Liver (tissue), 8 donors: ENCODE measurements at regions not wholly inside any gene's neighbourhood (a gene's known extent, or its start where the extent isn't known, plus 50 kb on each side); places are given as distances from the start of the nearest gene placed in this dataset.

Experiments used
- DNase-seq: peaks from one replicate; pipeline ENCODE4 v3.0.0-alpha.2; 2017; ENCODE audit warnings: low spot score
- H3K27ac ChIP-seq, 2 donors: one replicate each; pipeline ENCODE4 v1.7.0; 2013; ENCODE audit warnings: inconsistent platforms in 2 of 2, low read length in 2 of 2, control low read depth in 1 of 2, low read depth in 1 of 2, mild to moderate bottlenecking in 1 of 2
- H3K27me3 ChIP-seq, 4 donors: one replicate each; pipeline versions ENCODE4 v1.6.1 to v1.7.0; 2013; ENCODE audit warnings: low read length in 3 of 4, inconsistent platforms in 1 of 4, mild to moderate bottlenecking in 1 of 4, moderate library complexity in 1 of 4; ENCODE audit not compliant: control insufficient read depth in 4 of 4, insufficient read depth in 4 of 4
- H3K36me3 ChIP-seq, 4 donors: one replicate each; pipeline versions ENCODE4 v1.6.1 to v1.7.0; 2013; ENCODE audit warnings: low read length in 3 of 4, mild to moderate bottlenecking in 3 of 4, low read depth in 1 of 4, moderate library complexity in 1 of 4; ENCODE audit not compliant: control insufficient read depth in 4 of 4, insufficient read depth in 3 of 4
- H3K4me1 ChIP-seq, 4 donors: one replicate each; pipeline versions ENCODE4 v1.6.1 to v1.7.0; 2013; ENCODE audit warnings: low read length in 3 of 4, mild to moderate bottlenecking in 3 of 4, moderate library complexity in 1 of 4; ENCODE audit not compliant: control insufficient read depth in 4 of 4, insufficient read depth in 4 of 4
- H3K4me3 ChIP-seq, 3 donors: one replicate each; pipeline versions ENCODE4 v1.6.1 to v1.7.0; 2013; ENCODE audit warnings: low read length in 3 of 3, control low read depth in 1 of 3, low read depth in 1 of 3, mild to moderate bottlenecking in 1 of 3
- H3K9ac ChIP-seq, 2 donors: one replicate each; pipeline ENCODE4 v1.7.0; 2013; ENCODE audit warnings: low read length in 2 of 2, mild to moderate bottlenecking in 2 of 2, moderate library complexity in 2 of 2, control low read depth in 1 of 2, low read depth in 1 of 2
- H3K9me3 ChIP-seq, 4 donors: one replicate each; pipeline versions ENCODE4 v1.6.1 to v1.7.0; 2013; ENCODE audit warnings: low read length in 3 of 4; ENCODE audit not compliant: control insufficient read depth in 4 of 4
- ATF3 ChIP-seq: IDR thresholded peaks from 2 replicates; pipeline ENCODE4 v1.6.1; 2016; ENCODE audit warnings: antibody characterized with exemption
- CTCF ChIP-seq: fragments of 150-350 bp; IDR thresholded peaks from 2 replicates; pipeline ENCODE4 v1.5.1; 2017; ENCODE audit warnings: improper control_type of control experiment, low read depth, low read length; ENCODE audit not compliant: missing input control
- EGR1 ChIP-seq, 2 donors: IDR thresholded peaks; 2 replicates each; pipeline ENCODE4 v1.6.1; 2016 to 2018; ENCODE audit warnings: antibody characterized with exemption in 2 of 2, low read depth in 2 of 2
- FOXA1 ChIP-seq: IDR thresholded peaks from 2 replicates; pipeline ENCODE4 v1.6.1; 2016; ENCODE audit warnings: antibody characterized with exemption
- FOXA2 ChIP-seq: IDR thresholded peaks from 2 replicates; pipeline ENCODE4 v1.6.1; 2016; ENCODE audit warnings: antibody characterized with exemption
- GABPA ChIP-seq, 2 donors: IDR thresholded peaks in 1 of 2; conservative IDR thresholded peaks in 1 of 2; 2 replicates each; pipeline ENCODE4 v1.6.1; 2016; ENCODE audit warnings: antibody characterized with exemption in 2 of 2, mild to moderate bottlenecking in 1 of 2, moderate library complexity in 1 of 2
- HNF4A ChIP-seq, 2 donors: conservative IDR thresholded peaks; 2 replicates each; pipeline ENCODE4 v1.6.1; 2016; ENCODE audit warnings: antibody characterized with exemption in 2 of 2, mild to moderate bottlenecking in 2 of 2
- HNF4G ChIP-seq: IDR thresholded peaks from 2 replicates; pipeline ENCODE4 v1.6.1; 2016; ENCODE audit warnings: antibody characterized with exemption
- JUND ChIP-seq, 2 donors: IDR thresholded peaks; 2 replicates each; pipeline ENCODE4 v1.6.1; 2016; ENCODE audit warnings: antibody characterized with exemption in 2 of 2
- MAX ChIP-seq: IDR thresholded peaks from 2 replicates; pipeline ENCODE4 v1.6.1; 2016; ENCODE audit warnings: antibody characterized with exemption
- NR2F2 ChIP-seq: IDR thresholded peaks from 2 replicates; pipeline ENCODE4 v1.6.1; 2016; ENCODE audit warnings: antibody characterized with exemption
- RAD21 ChIP-seq, 2 donors: IDR thresholded peaks; 2 replicates each; pipeline ENCODE4 v1.6.1; 2016; ENCODE audit warnings: antibody characterized with exemption in 2 of 2, mild to moderate bottlenecking in 2 of 2
- REST ChIP-seq: IDR thresholded peaks from 2 replicates; pipeline ENCODE4 v1.6.1; 2016; ENCODE audit warnings: antibody characterized with exemption, mild to moderate bottlenecking
- RXRA ChIP-seq, 2 donors: IDR thresholded peaks; 2 replicates each; pipeline ENCODE4 v1.6.1; 2017 to 2018; ENCODE audit warnings: antibody characterized with exemption in 2 of 2, mild to moderate bottlenecking in 1 of 2
- SP1 ChIP-seq: IDR thresholded peaks from 2 replicates; pipeline ENCODE4 v1.6.1; 2018; ENCODE audit warnings: antibody characterized with exemption, mild to moderate bottlenecking
- TAF1 ChIP-seq: conservative IDR thresholded peaks from 2 replicates; pipeline ENCODE4 v1.6.1; 2016; ENCODE audit warnings: antibody characterized with exemption, mild to moderate bottlenecking
- YY1 ChIP-seq: IDR thresholded peaks from 2 replicates; pipeline ENCODE4 v1.6.1; 2016; ENCODE audit warnings: antibody characterized with exemption, mild to moderate bottlenecking
- ZBTB33 ChIP-seq: IDR thresholded peaks from 2 replicates; pipeline ENCODE4 v1.6.1; 2016; ENCODE audit warnings: antibody characterized with exemption
- WGBS: extraction: QIAGEN DNeasy Blood & Tissue Kit; methylation state at CpG from one replicate; pipeline ENCODE4 v1.1.7; 2013; 5-methylcytosine and 5-hydroxymethylcytosine counted together
- donor health status: healthy.
- donor health status: healthy.
- donor health status: healthy.
- donor health status: healthy.
- donor health status: healthy.

- Histone ChIP-seq H3K36me3 (no peaks in the 10 kb centered on the region), H3K4me3 (no peak overlapping the region), H3K9ac (no peak overlapping the region), H3K4me1 (no peaks in the 10 kb centered on the region), H3K27ac (no peak overlapping the region), H3K9me3 (peaks cover 0 to 10% (median under 1%) of the 10 kb centered on the region in 4 donors), H3K27me3 (peaks cover 0 to 3% (median 0%) of the 10 kb centered on the region in 4 donors)
- DNase-seq: no peak
- TF ChIP-seq CTCF: no peak
- no peak for TF ChIP-seq REST
- TF ChIP-seq NR2F2: no peak
- no peak for TF ChIP-seq ZBTB33
- no peak for TF ChIP-seq TAF1
- no peak for TF ChIP-seq ATF3
- TF ChIP-seq MAX: no peak
- TF ChIP-seq HNF4G: no peak
- TF ChIP-seq HNF4A (conservative IDR thresholded peaks at IDR 0.05): no peak
- TF ChIP-seq RXRA (IDR thresholded peaks at IDR 0.05): no peak
- no peak for TF ChIP-seq JUND (IDR thresholded peaks at IDR 0.05)
- no peak for TF ChIP-seq FOXA1
- no peak for TF ChIP-seq GABPA (IDR thresholded peaks at IDR 0.05 in 1 of 2, conservative IDR thresholded peaks at IDR 0.05 in 1 of 2)
- TF ChIP-seq SP1: no peak
- no peak for TF ChIP-seq RAD21 (IDR thresholded peaks at IDR 0.05)
- no peak for TF ChIP-seq EGR1 (IDR thresholded peaks at IDR 0.05; ENCODE audit: low read depth in 2 of 2)
- no peak for TF ChIP-seq YY1
- no peak for TF ChIP-seq FOXA2
Measured at GRCh38 chr21:35422011-35422410, 372.9 kb upstream of the RUNX1 start.

- H3K4me3 ChIP-seq: no peak overlapping the region
- H3K9ac ChIP-seq: no peak overlapping the region
- no peaks in the 10 kb centered on the region for H3K36me3 ChIP-seq
- H3K27ac ChIP-seq: no peak overlapping the region
- no peaks in the 10 kb centered on the region for H3K4me1 ChIP-seq
- WGBS: 90% methylated on average over 5 of the region's 5 CpGs
- TF ChIP-seq RAD21 (IDR thresholded peaks at IDR 0.05) (no peak), FOXA1 (no peak), MAX (no peak)
- peaks cover 0 to 10% (median under 1%) of the 10 kb centered on the region in 4 donors for H3K9me3 ChIP-seq
- H3K27me3 ChIP-seq: no peaks in the 10 kb centered on the region
- no peak for DNase-seq
Measured at GRCh38 chr21:35421221-35421620, 372.1 kb upstream of the RUNX1 start.
